Natural killer cell (primary cell): ENCODE measurements at regions not wholly inside any gene's neighbourhood (a gene's known extent, or its start where the extent isn't known, plus 50 kb on each side); places are given as distances from the start of the nearest gene placed in this dataset.

ENCODE experiments used
- ATAC-seq, 3 donors: fragments of 150-1000 bp in 2 of 3; fragments of 200-7000 bp in 1 of 3; cut with Tn5 transposase; 1 replicate in 1 of 3; 2 replicates in 2 of 3; pipeline ENCODE4 v1.10.0; 2021; ENCODE audit warnings: mild to moderate bottlenecking in 2 of 3, moderate library complexity in 2 of 3
- DNase-seq, 2 donors: peaks; one replicate each; pipeline versions ENCODE4 v3.0.0 to v3.0.0-alpha.2; 2013 to 2021; ENCODE audit warnings: mixed read lengths in 1 of 2
- H3K27ac ChIP-seq: one replicate; pipeline ENCODE4 v1.5.1; 2013; ENCODE audit warnings: mild to moderate bottlenecking, low read length
- H3K27me3 ChIP-seq: one replicate; pipeline ENCODE4 v1.6.1; 2013; ENCODE audit warnings: low read length; ENCODE audit not compliant: control insufficient read depth, insufficient read depth
- H3K36me3 ChIP-seq: one replicate; pipeline ENCODE4 v1.6.1; 2013; ENCODE audit warnings: low read length; ENCODE audit not compliant: control insufficient read depth, insufficient read depth
- H3K4me1 ChIP-seq: one replicate; pipeline ENCODE4 v1.6.1; 2013; ENCODE audit warnings: low read length; ENCODE audit not compliant: control insufficient read depth, insufficient read depth
- H3K4me3 ChIP-seq: one replicate; pipeline ENCODE4 v1.5.1; 2013; ENCODE audit warnings: low read length
- H3K9me3 ChIP-seq: one replicate; pipeline ENCODE4 v1.6.1; 2013; ENCODE audit warnings: low read length; ENCODE audit not compliant: control insufficient read depth, insufficient read depth
- H3K27ac Mint-ChIP-seq, 2 donors: one replicate each; pipeline ENCODE4 v1.8.0; 2022; ENCODE audit warnings: mild to moderate bottlenecking in 2 of 2, mixed read lengths in 2 of 2, moderate library complexity in 1 of 2
- H3K27me3 Mint-ChIP-seq, 2 donors: one replicate each; pipeline ENCODE4 v1.8.0; 2022; ENCODE audit warnings: low read depth in 2 of 2, mixed read lengths in 2 of 2
- H3K36me3 Mint-ChIP-seq: one replicate; pipeline ENCODE4 v1.8.0; 2022; ENCODE audit warnings: mixed read lengths
- H3K4me1 Mint-ChIP-seq, 2 donors: one replicate each; pipeline ENCODE4 v1.8.0; 2022; ENCODE audit warnings: mixed read lengths in 2 of 2
- H3K4me3 Mint-ChIP-seq: one replicate; pipeline ENCODE4 v1.8.0; 2022; ENCODE audit warnings: mild to moderate bottlenecking, moderate library complexity, mixed read lengths
- H3K9me3 Mint-ChIP-seq, 2 donors: one replicate each; pipeline ENCODE4 v1.8.0; 2022; ENCODE audit warnings: mixed read lengths in 2 of 2
- CTCF ChIP-seq: fragments of 200-600 bp; IDR thresholded peaks from one replicate; pipeline ENCODE4 v1.8.0; 2022; ENCODE audit warnings: antibody characterized with exemption
- WGBS: methylation state at CpG from one replicate; pipeline ENCODE4 v1.1.7; 2013; ENCODE audit warnings: missing lambda C conversion rate; ENCODE audit not compliant: insufficient coverage; 5-methylcytosine and 5-hydroxymethylcytosine counted together
- intact Hi-C: fragments of 100-400 bp; cut with micrococcal nuclease; formaldehyde crosslinking; loops from one replicate; pipeline ENCODE4 v1.14.2; 2022

DNA sequence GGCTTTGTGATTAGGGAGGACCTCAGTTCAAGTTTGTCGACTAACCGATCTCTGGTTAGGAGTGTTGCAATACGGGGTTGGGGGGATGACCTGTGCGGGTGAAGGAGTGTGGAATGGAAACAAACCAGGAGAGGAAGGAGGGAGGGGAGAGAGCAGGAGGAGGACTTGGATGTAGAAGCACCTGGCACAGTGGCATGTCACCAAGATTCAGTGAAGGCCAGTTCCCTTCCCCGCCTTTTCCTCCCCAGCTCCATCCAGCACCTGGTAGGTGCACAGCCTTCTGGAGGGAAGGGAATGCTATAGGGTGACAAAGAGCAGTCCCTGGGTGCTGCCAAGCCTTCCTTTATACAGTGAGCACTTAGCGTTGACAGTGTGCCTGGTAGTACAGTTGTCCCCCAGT, 107.4 kb upstream of the CRHR1 start:
- Histone ChIP-seq H3K4me3 (no peak overlapping the region), H3K4me1 (no peaks in the 10 kb centered on the region), H3K27me3 (no peaks in the 10 kb centered on the region), H3K27ac (no peak overlapping the region), H3K36me3 (no peaks in the 10 kb centered on the region), H3K9me3 (no peaks in the 10 kb centered on the region)
- no peaks in the 10 kb centered on the region for H3K4me1 Mint-ChIP-seq
- peaks cover 2 to 12% of the 10 kb centered on the region in 2 donors for H3K27me3 Mint-ChIP-seq
- H3K27ac Mint-ChIP-seq: no peak overlapping the region
- H3K9me3 Mint-ChIP-seq: no peaks in the 10 kb centered on the region
- intact Hi-C loops: no loop called here
- DNase-seq (no peak), ATAC-seq (no peak)
- TF ChIP-seq CTCF: no peak
- no peaks in the 10 kb centered on the region for H3K36me3 Mint-ChIP-seq
- WGBS: 78% methylated on average over 5 of the region's 6 CpGs
- H3K4me3 Mint-ChIP-seq: no peak overlapping the region

DNA sequence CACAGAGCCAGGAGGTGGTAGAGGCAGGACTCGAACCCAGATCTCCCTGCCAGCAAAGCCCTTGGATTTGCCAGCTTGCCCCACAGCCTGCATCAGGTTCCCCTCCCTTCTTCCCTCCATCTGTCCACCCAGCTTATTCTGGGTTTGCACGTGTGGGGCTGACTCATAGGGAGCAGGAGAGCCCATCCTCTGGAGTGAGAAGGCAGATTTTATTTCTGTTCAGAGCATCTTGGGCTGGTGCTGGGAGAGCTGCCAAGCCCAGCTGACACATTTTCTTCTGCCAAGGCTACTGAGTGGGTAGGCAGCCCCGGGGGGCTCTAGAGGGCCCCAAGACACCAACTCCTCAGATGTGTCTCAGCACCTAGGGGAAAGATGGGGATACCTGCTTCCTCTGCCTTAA, 106.3 kb upstream of the CRHR1 start:
- Histone ChIP-seq H3K27me3 (no peaks in the 10 kb centered on the region), H3K4me1 (no peaks in the 10 kb centered on the region), H3K9me3 (no peaks in the 10 kb centered on the region), H3K36me3 (no peaks in the 10 kb centered on the region), H3K27ac (no peak overlapping the region), H3K4me3 (no peak overlapping the region)
- TF ChIP-seq CTCF: no peak
- H3K27ac Mint-ChIP-seq: no peak overlapping the region
- DNase-seq (no peak), ATAC-seq (no peak)
- no peaks in the 10 kb centered on the region for H3K36me3 Mint-ChIP-seq
- no peaks in the 10 kb centered on the region for H3K4me1 Mint-ChIP-seq
- peaks cover 2 to 22% of the 10 kb centered on the region in 2 donors for H3K27me3 Mint-ChIP-seq
- intact Hi-C loops: no loop called here
- 51% methylated on average over 3 of the region's 3 CpGs for WGBS
- no peak overlapping the region for H3K4me3 Mint-ChIP-seq
- H3K9me3 Mint-ChIP-seq: no peaks in the 10 kb centered on the region

GRCh38 chr17:45679426-45679825, 104.7 kb upstream of the CRHR1 start:
- no peak overlapping the region for H3K27ac Mint-ChIP-seq

More at GRCh38 chr17:45679426-45679825, 104.7 kb upstream of the CRHR1 start:
- WGBS: 85% methylated on average over 4 of the region's 4 CpGs
- no peaks in the 10 kb centered on the region for H3K9me3 Mint-ChIP-seq
- H3K4me1 Mint-ChIP-seq: no peaks in the 10 kb centered on the region
- Histone ChIP-seq H3K4me3 (no peak overlapping the region), H3K4me1 (no peaks in the 10 kb centered on the region), H3K27me3 (no peaks in the 10 kb centered on the region), H3K27ac (no peak overlapping the region), H3K36me3 (no peaks in the 10 kb centered on the region), H3K9me3 (no peaks in the 10 kb centered on the region)
- ATAC-seq (no peak), DNase-seq (no peak)
- H3K27me3 Mint-ChIP-seq: peaks cover 2 to 16% of the 10 kb centered on the region in 2 donors
- no peaks in the 10 kb centered on the region for H3K36me3 Mint-ChIP-seq
- intact Hi-C loops: no loop called here
- H3K4me3 Mint-ChIP-seq: no peak overlapping the region
- no peak for TF ChIP-seq CTCF
